Progenitor cell of endocrine pancreas (in vitro differentiated cells): ENCODE measurements at regions not wholly inside any gene's neighbourhood (a gene's known extent, or its start where the extent isn't known, plus 50 kb on each side); places are given as distances from the start of the nearest gene placed in this dataset.

Source experiments
- DNase-seq: peaks from one replicate; pipeline ENCODE4 v3.0.0; 2021; ENCODE audit warnings: low spot score; ENCODE audit not compliant: unreplicated experiment
- H3K27ac Mint-ChIP-seq: 2 replicates; pipeline ENCODE4 v1.8.0; 2021; ENCODE audit warnings: mild to moderate bottlenecking, moderate library complexity, mixed read lengths
- H3K27me3 Mint-ChIP-seq: 2 replicates; pipeline ENCODE4 v1.8.0; 2021; ENCODE audit warnings: mixed read lengths
- H3K36me3 Mint-ChIP-seq: 2 replicates; pipeline ENCODE4 v1.8.0; 2022; ENCODE audit warnings: mixed read lengths; ENCODE audit not compliant: insufficient read depth
- H3K4me1 Mint-ChIP-seq: 2 replicates; pipeline ENCODE4 v1.8.0; 2021; ENCODE audit warnings: low read depth, mixed read lengths
- H3K4me3 Mint-ChIP-seq: 2 replicates; pipeline ENCODE4 v1.8.0; 2021; ENCODE audit warnings: low read depth, mild to moderate bottlenecking, moderate library complexity, mixed read lengths
- H3K9me3 Mint-ChIP-seq: 2 replicates; pipeline ENCODE4 v1.8.0; 2021; ENCODE audit warnings: low read depth, mixed read lengths
- CTCF ChIP-seq: fragments of 200-600 bp; sonication (generic); IDR thresholded peaks from one replicate; pipeline ENCODE4 v1.5.0; 2021; ENCODE audit warnings: antibody characterized with exemption, mild to moderate bottlenecking; ENCODE audit not compliant: unreplicated experiment

GRCh38 chr16:13314633-13315032 lies 413.2 kb downstream of the SHISA9 start:
- Mint-ChIP-seq H3K9me3 (no peaks in the 10 kb centered on the region), H3K4me1 (no peaks in the 10 kb centered on the region), H3K36me3 (no peaks in the 10 kb centered on the region), H3K27ac (no peak overlapping the region), H3K27me3 (no peaks in the 10 kb centered on the region), H3K4me3 (no peak overlapping the region)
- no peak for DNase-seq
- TF ChIP-seq CTCF: no peak

GRCh38 chr16:13315642-13316427 lies 414.4 kb downstream of the SHISA9 start:
- Mint-ChIP-seq H3K27ac (no peak overlapping the region), H3K4me3 (no peak overlapping the region), H3K27me3 (no peaks in the 10 kb centered on the region), H3K4me1 (no peaks in the 10 kb centered on the region), H3K36me3 (no peaks in the 10 kb centered on the region), H3K9me3 (no peaks in the 10 kb centered on the region)
- TF ChIP-seq CTCF: no peak
- no peak for DNase-seq

- Mint-ChIP-seq H3K36me3 (no peaks in the 10 kb centered on the region), H3K9me3 (no peaks in the 10 kb centered on the region), H3K27ac (no peak overlapping the region), H3K4me1 (peaks cover 6% of the 10 kb centered on the region), H3K27me3 (no peaks in the 10 kb centered on the region), H3K4me3 (no peak overlapping the region)
- no peak for DNase-seq
- TF ChIP-seq CTCF: no peak
Measured at GRCh38 chr16:13322336-13322735, 420.9 kb downstream of the SHISA9 start.

GRCh38 chr16:13324851-13325250 lies 423.5 kb downstream of the SHISA9 start:
- H3K4me1 Mint-ChIP-seq: peaks cover 6% of the 10 kb centered on the region
- no peak for DNase-seq
- H3K36me3 Mint-ChIP-seq: no peaks in the 10 kb centered on the region

GRCh38 chr16:13325396-13325795 lies 424.0 kb downstream of the SHISA9 start:
- Mint-ChIP-seq H3K4me3 (no peak overlapping the region), H3K9me3 (no peaks in the 10 kb centered on the region), H3K27ac (no peak overlapping the region)

More at GRCh38 chr16:13324851-13325250, 423.5 kb downstream of the SHISA9 start:
- Mint-ChIP-seq H3K9me3 (no peaks in the 10 kb centered on the region), H3K27me3 (no peaks in the 10 kb centered on the region), H3K27ac (no peak overlapping the region), H3K4me3 (no peak overlapping the region)
- no peak for TF ChIP-seq CTCF

More at GRCh38 chr16:13325396-13325795, 424.0 kb downstream of the SHISA9 start:
- Mint-ChIP-seq H3K36me3 (no peaks in the 10 kb centered on the region), H3K27me3 (no peaks in the 10 kb centered on the region), H3K4me1 (peaks cover 6% of the 10 kb centered on the region)
- no peak for DNase-seq
- TF ChIP-seq CTCF: no peak
